HEK293 (cell line): ENCODE measurements at regions not wholly inside any gene's neighbourhood (a gene's known extent, or its start where the extent isn't known, plus 50 kb on each side); places are given as distances from the start of the nearest gene placed in this dataset.
A peak's percentile ranks its signal among the peaks of the same experiment; 100 is the strongest.

ENCODE experiments used
- CTCF ChIP-seq: fragments of 450-650 bp; formaldehyde crosslinking; IDR thresholded peaks from 2 replicates; pipeline ENCODE4 v1.5.1; 2016; ENCODE audit warnings: missing biosample characterization, missing genetic modification characterization
- KLF9 ChIP-seq: fragments of 450-650 bp; formaldehyde crosslinking; IDR thresholded peaks from 2 replicates; pipeline ENCODE4 v1.5.1; 2016; ENCODE audit warnings: missing biosample characterization, missing genetic modification characterization, low read depth
- PATZ1 ChIP-seq: fragments of 450-650 bp; formaldehyde crosslinking; IDR thresholded peaks from 2 replicates; pipeline ENCODE4 v1.5.1; 2016; ENCODE audit warnings: missing biosample characterization, missing genetic modification characterization
- PBX3 ChIP-seq: sonication (generic); formaldehyde crosslinking; IDR thresholded peaks from 2 replicates; pipeline ENCODE4 v1.8.1; 2022; ENCODE audit warnings: mild to moderate bottlenecking, moderate library complexity, missing genetic modification reagents
- ZNF449 ChIP-seq: fragments of 450-650 bp; formaldehyde crosslinking; IDR thresholded peaks from 2 replicates; pipeline ENCODE4 v1.5.1; 2017; ENCODE audit warnings: missing biosample characterization, mild to moderate bottlenecking, missing genetic modification characterization, moderate library complexity
- ZNF501 ChIP-seq: fragments of 450-650 bp; formaldehyde crosslinking; IDR thresholded peaks from 2 replicates; pipeline ENCODE4 v1.5.1; 2016; ENCODE audit warnings: missing biosample characterization, missing genetic modification characterization
- ZNF529 ChIP-seq: fragments of 450-650 bp; formaldehyde crosslinking; IDR thresholded peaks from 2 replicates; pipeline ENCODE4 v1.5.1; 2017; ENCODE audit warnings: missing genetic modification characterization, missing biosample characterization; ENCODE audit not compliant: insufficient replicate concordance
- ZXDB ChIP-seq: fragments of 450-650 bp; formaldehyde crosslinking; IDR thresholded peaks from 2 replicates; pipeline ENCODE4 v1.5.1; 2016; ENCODE audit warnings: missing biosample characterization, missing genetic modification characterization

GRCh38 chr12:65556676-65557437, 267.4 kb upstream of the HMGA2 start:
- TF ChIP-seq ZXDB (tag by site-specific recombination) (no peak), CTCF (peak; percentile 81), KLF9 (tag by site-specific recombination) (no peak), ZNF501 (tag by site-specific recombination) (no peak), ZNF449 (tag by site-specific recombination) (no peak), PBX3 (no peak), PATZ1 (no peak), ZNF529 (no peak)
